Caco-2 (cell line): ENCODE measurements at regions not wholly inside any gene's neighbourhood (a gene's known extent, or its start where the extent isn't known, plus 50 kb on each side); places are given as distances from the start of the nearest gene placed in this dataset.
"Not testable (repeated sequence)": the region's sequence is repeated elsewhere in the genome, so short reads cannot be mapped to it uniquely, and the experiment has no call there.

Source experiments
- BruUV-seq: library from RNA; stranded (reverse); fragments of 400-500 nt; replicated peaks from 2 replicates; lab custom pipeline; 2021; lab: Mats Ljungman, UMichigan
- CTCF ChIA-PET: fragments of 300-600 bp; sonication (Branson Sonifier 250); formaldehyde crosslinking; loops from one replicate; lab custom pipeline; 2022; ENCODE audit warnings: antibody characterized with exemption; lab: Charles Lee
- POLR2A ChIA-PET: fragments of 300-600 bp; sonication (Branson Sonifier 250); formaldehyde crosslinking; loops from one replicate; lab custom pipeline; 2022; ENCODE audit warnings: antibody characterized with exemption; lab: Charles Lee
- DNase-seq, 2 experiments: peaks; one replicate each; pipeline versions ENCODE4 v3.0.0 to v3.0.0-alpha.2; 2020 to 2022
- H3K27me3 ChIP-seq: replicated peaks from 2 replicates; pipeline ENCODE4 v1.6.0; 2011; ENCODE audit warnings: low read length; ENCODE audit not compliant: control insufficient read depth, insufficient read depth
- H3K36me3 ChIP-seq: 2 replicates; pipeline ENCODE4 v1.5.1; 2011; ENCODE audit warnings: low read length; ENCODE audit not compliant: control insufficient read depth, insufficient read depth
- H3K4me1 ChIP-seq: fragments of 250-450 bp; sonication (Bioruptor Pico); 2 replicates; pipeline ENCODE4 v1.5.1; 2020; ENCODE audit warnings: mild to moderate bottlenecking
- H3K4me3 ChIP-seq: 2 replicates; pipeline ENCODE4 v1.5.1; 2011; ENCODE audit warnings: low read depth, mild to moderate bottlenecking, control low read depth, low read length
- H3K9me3 ChIP-seq: fragments of 250-450 bp; sonication (Bioruptor Pico); 2 replicates; pipeline ENCODE4 v1.5.1; 2020; ENCODE audit warnings: mild to moderate bottlenecking, moderate library complexity
- H3K27ac Mint-ChIP-seq: one replicate; pipeline ENCODE4 v1.8.0; 2022; ENCODE audit warnings: mixed read lengths; ENCODE audit not compliant: unreplicated experiment
- H3K27me3 Mint-ChIP-seq: one replicate; pipeline ENCODE4 v1.8.0; 2022; ENCODE audit warnings: mixed read lengths; ENCODE audit not compliant: insufficient read depth, unreplicated experiment
- H3K36me3 Mint-ChIP-seq: one replicate; pipeline ENCODE4 v1.8.0; 2022; ENCODE audit warnings: mild to moderate bottlenecking, mixed read lengths; ENCODE audit not compliant: insufficient read depth, unreplicated experiment
- H3K4me1 Mint-ChIP-seq: one replicate; pipeline ENCODE4 v1.8.0; 2022; ENCODE audit warnings: low read depth, mixed read lengths; ENCODE audit not compliant: unreplicated experiment
- H3K4me3 Mint-ChIP-seq: one replicate; pipeline ENCODE4 v1.8.0; 2022; ENCODE audit warnings: mild to moderate bottlenecking, moderate library complexity, mixed read lengths; ENCODE audit not compliant: unreplicated experiment
- H3K9me3 Mint-ChIP-seq: one replicate; pipeline ENCODE4 v1.8.0; 2022; ENCODE audit warnings: mixed read lengths; ENCODE audit not compliant: unreplicated experiment
- intact Hi-C: fragments of 100-400 bp; cut with micrococcal nuclease; formaldehyde crosslinking; loops from one replicate; pipeline ENCODE4 v1.10.0; 2022; ENCODE audit not compliant: unreplicated experiment
- TF ChIP-seq, protein P1 (sequence below), 2 experiments: fragments of 200-600 bp in 1 of 2; IDR thresholded peaks; 1 replicate in 1 of 2; 2 replicates in 1 of 2; pipeline versions ENCODE4 v1.5.1 to v1.8.0; 2011 to 2022; ENCODE audit warnings: antibody characterized with exemption in 1 of 2, control low read depth in 1 of 2, inconsistent platforms in 1 of 2, low read depth in 1 of 2, low read length in 1 of 2, mild to moderate bottlenecking in 1 of 2, moderate library complexity in 1 of 2; ENCODE audit not compliant: insufficient read depth in 1 of 2, severe bottlenecking in 1 of 2, unreplicated experiment in 1 of 2

DNA sequence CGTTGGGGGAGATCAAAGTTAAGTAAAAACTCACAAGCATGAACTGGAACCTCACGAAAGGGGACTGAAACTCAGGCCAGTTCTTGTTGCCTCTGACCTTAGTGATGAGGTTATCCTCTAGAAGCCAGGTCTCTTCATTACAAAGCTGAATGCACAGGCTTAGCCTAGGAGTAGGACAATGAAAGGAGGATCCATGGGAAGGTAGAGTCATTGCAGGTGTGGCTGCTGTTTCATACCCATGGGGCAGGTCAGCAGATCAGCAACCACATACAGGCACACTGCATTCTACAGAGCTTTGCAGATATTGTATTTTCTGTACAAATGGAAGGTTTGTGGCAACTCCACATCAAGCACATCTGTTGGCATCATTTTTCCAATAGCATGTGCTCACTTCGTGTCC is 341.3 kb upstream of the SOX9 start:
- Histone ChIP-seq H3K4me3 (no peak overlapping the region), H3K36me3 (no peaks in the 10 kb centered on the region), H3K27me3 (peaks cover 1% of the 10 kb centered on the region; the same call in 1 of the 2 replicates), H3K9me3 (no peaks in the 10 kb centered on the region), H3K4me1 (no peaks in the 10 kb centered on the region)
- no peaks in the 10 kb centered on the region for H3K4me1 Mint-ChIP-seq
- H3K9me3 Mint-ChIP-seq = no peaks in the 10 kb centered on the region
- no peaks in the 10 kb centered on the region for H3K36me3 Mint-ChIP-seq
- TF ChIP-seq, protein P1, sequence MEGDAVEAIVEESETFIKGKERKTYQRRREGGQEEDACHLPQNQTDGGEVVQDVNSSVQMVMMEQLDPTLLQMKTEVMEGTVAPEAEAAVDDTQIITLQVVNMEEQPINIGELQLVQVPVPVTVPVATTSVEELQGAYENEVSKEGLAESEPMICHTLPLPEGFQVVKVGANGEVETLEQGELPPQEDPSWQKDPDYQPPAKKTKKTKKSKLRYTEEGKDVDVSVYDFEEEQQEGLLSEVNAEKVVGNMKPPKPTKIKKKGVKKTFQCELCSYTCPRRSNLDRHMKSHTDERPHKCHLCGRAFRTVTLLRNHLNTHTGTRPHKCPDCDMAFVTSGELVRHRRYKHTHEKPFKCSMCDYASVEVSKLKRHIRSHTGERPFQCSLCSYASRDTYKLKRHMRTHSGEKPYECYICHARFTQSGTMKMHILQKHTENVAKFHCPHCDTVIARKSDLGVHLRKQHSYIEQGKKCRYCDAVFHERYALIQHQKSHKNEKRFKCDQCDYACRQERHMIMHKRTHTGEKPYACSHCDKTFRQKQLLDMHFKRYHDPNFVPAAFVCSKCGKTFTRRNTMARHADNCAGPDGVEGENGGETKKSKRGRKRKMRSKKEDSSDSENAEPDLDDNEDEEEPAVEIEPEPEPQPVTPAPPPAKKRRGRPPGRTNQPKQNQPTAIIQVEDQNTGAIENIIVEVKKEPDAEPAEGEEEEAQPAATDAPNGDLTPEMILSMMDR (IDR thresholded peaks at IDR 0.05; ENCODE audit: insufficient read depth in 1 of 2, low read depth in 1 of 2, low read length in 1 of 2, severe bottlenecking in 1 of 2, unreplicated experiment in 1 of 2) = no peak
- DNase-seq = no peak
- H3K27me3 Mint-ChIP-seq = peaks cover 6% of the 10 kb centered on the region
- no peak overlapping the region for H3K27ac Mint-ChIP-seq
- BruUV-seq = no TSS peak
- intact Hi-C loops = no loop called here
- CTCF ChIA-PET = no interaction called here
- no peak overlapping the region for H3K4me3 Mint-ChIP-seq
- POLR2A ChIA-PET = no interaction called here

- H3K27me3 ChIP-seq = peaks cover 1% of the 10 kb centered on the region; the same call in 1 of the 2 replicates
- TF ChIP-seq, protein P1 (IDR thresholded peaks at IDR 0.05; ENCODE audit: insufficient read depth in 1 of 2, low read depth in 1 of 2, low read length in 1 of 2, severe bottlenecking in 1 of 2, unreplicated experiment in 1 of 2) = no peak
- H3K36me3 ChIP-seq = no peaks in the 10 kb centered on the region
- intact Hi-C loops = no loop called here
- no peak for DNase-seq
- no TSS peak for BruUV-seq
- Mint-ChIP-seq H3K27ac (no peak overlapping the region), H3K27me3 (peaks cover 6% of the 10 kb centered on the region), H3K9me3 (no peaks in the 10 kb centered on the region), H3K36me3 (no peaks in the 10 kb centered on the region), H3K4me1 (no peaks in the 10 kb centered on the region), H3K4me3 (no peak overlapping the region)
- H3K9me3 ChIP-seq = no peaks in the 10 kb centered on the region
- no peak overlapping the region for H3K4me3 ChIP-seq
- no peaks in the 10 kb centered on the region for H3K4me1 ChIP-seq
- CTCF ChIA-PET = interaction anchor here (0.6 kb wide), 1 partner anchor 400 kb away, joined by 3 read pairs; no protein-coding TSS in a partner anchor
- POLR2A ChIA-PET = no interaction called here
Measured at GRCh38 chr17:71780596-71780995, 340.2 kb upstream of the SOX9 start.

DNA sequence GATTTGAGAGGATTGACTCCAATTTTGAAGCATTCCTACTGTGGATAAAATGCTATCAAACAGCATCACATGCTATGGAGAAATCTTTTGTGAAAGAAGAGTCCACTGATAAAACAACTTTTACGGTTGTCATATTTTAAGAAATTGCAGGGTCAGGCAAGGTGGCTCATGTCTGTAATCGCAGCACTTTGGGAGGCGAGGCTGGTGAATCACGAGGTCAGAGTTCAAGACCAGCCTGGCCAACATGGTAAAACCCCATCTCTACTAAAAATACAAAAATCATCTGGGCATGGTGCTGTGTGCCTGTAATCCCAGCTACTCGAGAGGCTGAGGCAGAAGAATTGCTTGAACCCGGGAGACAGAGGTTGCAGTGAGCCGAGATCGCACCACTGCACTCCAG is 338.8 kb upstream of the SOX9 start:
- H3K9me3 ChIP-seq, H3K27ac Mint-ChIP-seq, H3K9me3 Mint-ChIP-seq, POLR2A ChIA-PET, BruUV-seq, H3K36me3 ChIP-seq, intact Hi-C loops, H3K4me3 ChIP-seq, DNase-seq, H3K4me1 Mint-ChIP-seq, H3K27me3 ChIP-seq, H3K4me1 ChIP-seq, H3K4me3 Mint-ChIP-seq, CTCF ChIA-PET, H3K27me3 Mint-ChIP-seq, H3K36me3 Mint-ChIP-seq: not testable (repeated sequence)

DNA sequence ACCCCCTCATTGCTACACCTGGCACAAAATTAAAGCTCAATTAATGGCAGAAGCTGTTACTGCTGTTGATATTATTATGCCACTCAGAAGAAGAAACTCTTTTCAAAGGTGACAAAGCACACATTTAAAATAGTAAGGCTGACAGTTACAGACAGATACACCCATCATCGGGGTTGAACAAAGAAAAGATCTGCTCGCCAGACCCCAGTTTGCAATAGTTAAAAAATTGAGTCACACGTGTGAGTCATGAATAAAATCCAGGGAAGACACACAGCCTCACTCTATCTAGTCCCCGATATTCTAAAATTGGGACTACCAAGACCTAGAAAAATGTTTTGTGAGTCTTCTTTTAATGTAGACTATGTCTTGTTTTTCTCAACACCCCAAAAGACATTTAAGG is 330.0 kb upstream of the SOX9 start:
- H3K36me3 ChIP-seq = no peaks in the 10 kb centered on the region
- BruUV-seq = no TSS peak
- Mint-ChIP-seq H3K27me3 (peaks cover 8% of the 10 kb centered on the region), H3K36me3 (no peaks in the 10 kb centered on the region), H3K4me1 (no peaks in the 10 kb centered on the region), H3K27ac (no peak overlapping the region), H3K4me3 (no peak overlapping the region), H3K9me3 (no peaks in the 10 kb centered on the region)
- no peaks in the 10 kb centered on the region for H3K9me3 ChIP-seq
- no peak for DNase-seq
- no peak overlapping the region for H3K4me3 ChIP-seq
- intact Hi-C loops = no loop called here
- H3K4me1 ChIP-seq = no peaks in the 10 kb centered on the region
- POLR2A ChIA-PET = no interaction called here
- TF ChIP-seq, protein P1 (IDR thresholded peaks at IDR 0.05; ENCODE audit: insufficient read depth in 1 of 2, low read depth in 1 of 2, low read length in 1 of 2, severe bottlenecking in 1 of 2, unreplicated experiment in 1 of 2) = no peak
- CTCF ChIA-PET = no interaction called here
- H3K27me3 ChIP-seq = no peaks in the 10 kb centered on the region
